NCI-H1417 (cell line): ENCODE measurements at regions not wholly inside any gene's neighbourhood (a gene's known extent, or its start where the extent isn't known, plus 50 kb on each side); places are given as distances from the start of the nearest gene placed in this dataset.
A peak's percentile ranks its signal among the peaks of the same experiment; 100 is the strongest.

ENCODE experiments used
- DNase-seq, 3 experiments: peaks; one replicate each; lab custom pipeline; 2025; lab: John Stamatoyannopoulos, UW

DNA sequence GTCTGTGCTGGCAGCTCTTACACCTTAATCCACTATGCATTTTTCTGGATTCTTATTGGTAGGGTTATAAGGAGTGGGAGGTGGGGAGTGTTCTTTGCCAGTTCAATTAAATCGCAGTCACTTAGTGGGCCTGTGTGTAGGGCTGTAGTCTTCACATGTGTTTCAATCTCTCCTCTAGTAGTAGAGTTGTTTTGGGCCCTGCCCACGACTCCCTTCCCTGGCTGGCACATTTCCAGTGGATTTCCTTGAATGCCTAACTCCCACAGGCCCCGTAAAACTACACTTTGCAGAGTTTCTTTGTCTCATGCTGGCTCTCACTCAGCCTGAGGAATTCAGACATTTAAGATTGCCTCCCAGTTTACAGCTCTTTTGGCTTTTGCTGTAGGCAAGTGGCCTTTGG is 414.0 kb upstream of the OPRM1 start:
- peak in 1 of 3 experiments; percentile 6 for DNase-seq

DNA sequence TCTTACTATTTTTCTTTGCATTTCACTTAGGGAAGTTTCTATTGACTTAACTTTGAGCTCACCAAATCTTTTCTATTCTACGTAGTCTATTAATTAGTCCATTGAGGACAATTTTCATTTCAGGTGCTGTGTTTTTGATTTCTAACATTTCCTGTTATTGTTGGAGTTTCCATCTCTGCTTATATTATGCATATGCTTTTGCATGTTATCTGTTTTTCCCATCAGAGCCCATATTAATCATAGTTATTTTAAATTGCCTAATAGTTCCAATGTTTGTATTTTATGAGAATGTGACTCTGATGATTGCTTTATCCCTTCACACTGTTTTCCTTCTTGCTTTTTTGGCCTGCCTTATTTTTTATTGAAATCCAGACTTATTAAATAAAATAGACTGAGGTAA is 414.5 kb upstream of the OPRM1 start:
- no peak for DNase-seq

DNA sequence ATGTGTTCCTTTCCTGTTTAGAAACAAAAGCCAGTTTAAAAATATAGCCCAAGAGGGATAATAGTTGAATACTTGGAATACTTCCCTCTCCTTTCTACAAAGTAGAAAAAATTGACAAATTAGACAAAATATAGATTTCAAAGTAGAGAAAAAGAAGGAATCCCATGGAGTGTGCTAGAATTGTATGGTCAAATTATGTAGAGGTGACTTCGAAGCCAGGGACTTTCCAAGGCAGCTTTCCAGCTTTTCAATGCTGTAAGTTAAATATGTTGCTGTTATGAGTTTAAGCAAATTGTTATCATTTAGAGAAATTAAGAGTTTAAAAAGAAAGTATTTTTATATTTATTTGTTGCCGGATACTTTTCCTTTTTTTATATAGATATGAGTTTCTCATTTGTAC is 415.5 kb upstream of the OPRM1 start:
- DNase-seq, result no peak

DNA sequence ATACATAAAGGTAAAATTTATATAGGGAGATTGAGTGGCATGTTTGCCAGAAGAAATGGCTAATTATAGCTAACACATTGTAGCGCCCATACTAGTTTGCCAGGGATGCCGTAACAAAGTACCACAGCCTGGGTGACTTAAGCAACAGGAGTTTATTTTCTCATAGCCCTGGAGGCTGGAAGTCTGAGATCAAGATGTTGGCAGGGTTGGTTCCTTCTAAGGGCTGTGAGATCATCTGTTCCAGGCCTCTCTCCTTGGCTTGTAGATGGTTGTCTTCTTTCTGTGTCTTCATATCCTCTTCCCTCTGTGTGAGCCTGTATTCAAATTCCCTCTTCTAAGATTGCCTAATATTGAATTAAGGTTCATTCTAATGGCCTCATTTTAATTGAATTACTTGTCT is 417.5 kb upstream of the OPRM1 start:
- no peak for DNase-seq

DNA sequence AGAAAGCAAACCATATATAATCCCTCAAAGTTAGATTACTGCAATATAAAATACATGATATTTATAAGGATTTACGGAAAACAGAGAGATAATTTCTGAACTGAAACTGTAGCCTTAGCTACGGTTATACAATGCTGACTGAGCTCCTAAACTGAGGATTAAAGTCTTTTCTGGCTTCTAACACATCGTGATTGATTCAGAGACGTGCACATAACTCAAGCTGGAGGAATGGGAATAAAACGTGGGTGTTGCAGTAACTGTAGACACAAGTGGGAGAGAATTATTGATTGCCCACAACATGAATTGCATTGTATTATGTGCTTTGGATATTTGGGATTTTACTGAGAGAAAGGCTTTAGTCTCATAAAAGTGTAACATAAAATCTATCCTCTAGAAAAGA is 418.0 kb upstream of the OPRM1 start:
- no peak for DNase-seq

DNA sequence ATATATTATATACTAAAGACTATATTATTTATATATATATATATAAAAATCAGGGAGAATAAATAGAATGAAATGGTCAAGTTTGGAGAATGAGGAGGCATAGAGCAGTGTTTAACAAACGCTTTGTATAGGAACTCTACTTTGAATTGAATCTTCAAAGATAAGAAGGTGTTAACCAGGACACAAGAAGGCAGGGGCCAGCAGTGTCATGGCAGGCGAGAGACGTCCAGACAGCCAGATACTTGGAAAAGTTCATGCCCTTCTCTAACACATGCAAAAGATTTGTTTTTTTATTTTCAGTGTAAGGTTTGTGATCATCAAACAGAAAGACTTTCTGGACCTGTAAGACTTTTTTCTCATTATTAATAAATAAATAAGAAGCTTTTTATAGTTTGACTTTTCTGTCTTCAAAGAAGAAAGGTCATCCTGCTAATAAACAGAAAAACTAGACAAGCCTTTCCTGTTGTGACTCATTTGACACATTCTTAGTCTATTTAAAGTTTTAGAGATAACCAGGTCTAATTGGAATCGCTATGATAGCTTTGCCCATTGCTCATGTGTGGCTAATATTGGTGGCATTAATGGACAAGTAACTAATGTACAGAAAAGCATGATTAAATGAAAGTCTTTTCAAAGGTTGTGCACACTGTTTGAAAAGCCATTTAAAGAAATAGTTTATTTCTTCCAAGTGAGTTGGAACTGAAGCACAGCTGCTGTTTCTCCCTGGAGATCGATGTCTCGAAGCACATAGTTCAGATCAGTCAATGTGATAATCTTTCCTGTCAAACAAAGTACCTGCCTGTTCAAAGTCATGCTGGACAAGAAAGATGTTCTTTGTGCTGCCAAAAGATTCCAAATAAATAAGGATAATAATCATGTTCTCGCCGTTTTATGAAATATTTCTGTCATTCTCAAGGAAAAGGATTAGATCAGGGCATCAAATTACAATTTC is 420.4 kb upstream of the OPRM1 start:
- no peak for DNase-seq

DNA sequence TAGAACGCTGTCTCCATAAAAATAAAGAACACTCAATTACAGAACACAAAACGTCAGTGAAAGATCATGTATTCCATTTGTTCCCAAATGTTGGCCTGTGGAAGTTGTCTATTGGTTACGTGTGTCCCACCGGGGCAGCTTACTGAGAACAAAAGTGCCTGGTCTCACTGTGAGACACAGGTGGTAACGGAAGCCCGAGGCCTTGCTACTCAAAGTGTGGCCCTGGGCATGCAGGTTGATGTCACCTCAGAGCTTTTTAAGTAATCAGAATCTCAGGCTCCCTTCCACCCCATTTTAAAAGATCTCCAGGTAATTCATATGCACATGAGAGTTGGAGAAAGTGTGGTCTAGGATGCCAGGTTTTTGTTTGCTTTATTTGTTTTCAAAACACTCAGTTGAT is 422.5 kb upstream of the OPRM1 start:
- DNase-seq, result peak in 1 of 3 experiments; percentile 40

DNA sequence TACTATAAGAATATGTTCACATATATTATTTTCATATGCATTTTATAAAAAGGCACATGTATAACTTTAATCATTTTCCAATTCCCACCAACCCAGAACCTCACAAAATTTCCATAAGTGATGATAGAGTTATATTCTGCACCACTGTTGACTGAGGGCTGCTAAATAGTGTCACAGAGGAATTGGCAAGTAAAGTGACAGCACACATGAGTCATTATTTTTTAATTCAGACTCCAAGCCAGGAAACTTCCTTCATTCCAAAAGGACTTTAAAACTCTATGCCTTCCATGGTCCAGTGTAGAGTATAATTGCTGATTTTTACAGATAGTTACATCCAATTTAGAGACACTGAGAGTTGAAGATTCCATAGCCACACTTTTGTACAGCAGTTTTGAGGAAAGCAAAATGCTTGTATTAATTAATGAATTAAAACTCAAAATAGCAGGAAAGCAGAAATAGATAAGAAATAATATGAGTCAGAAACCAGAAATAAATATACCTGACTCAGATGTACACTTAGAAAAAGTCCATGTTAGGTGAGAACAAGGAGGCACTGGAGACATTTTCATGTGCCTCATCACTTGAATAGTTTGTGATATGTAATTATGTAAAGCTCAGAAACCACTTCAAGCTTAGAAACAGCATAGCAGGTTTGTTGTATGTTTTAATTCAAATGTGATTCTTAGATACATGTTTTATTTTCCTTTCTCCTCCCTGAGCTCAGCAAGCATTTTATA is 425.2 kb upstream of the OPRM1 start:
- DNase-seq, result peak in 1 of 3 experiments; percentile 43

DNA sequence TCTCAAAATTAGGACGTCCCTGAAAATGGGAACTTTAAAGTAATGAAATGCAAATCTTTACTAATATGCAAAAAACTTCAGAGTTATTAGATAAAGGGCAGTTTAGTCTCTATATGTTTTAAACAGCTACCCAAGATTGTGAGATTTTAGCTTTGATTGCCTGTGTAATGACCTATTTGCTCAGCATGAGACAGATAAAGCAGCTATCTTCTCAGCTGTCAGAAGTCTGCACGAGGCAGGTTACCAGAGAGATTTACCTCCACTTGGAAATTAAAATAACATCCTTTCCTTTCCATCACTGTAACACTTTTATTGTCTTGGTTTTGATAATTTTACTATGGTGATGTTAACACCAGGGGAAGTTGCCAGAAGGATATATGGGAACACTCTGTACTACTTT is 436.6 kb upstream of the OPRM1 start:
- peak in 1 of 3 experiments; percentile 31 for DNase-seq

DNA sequence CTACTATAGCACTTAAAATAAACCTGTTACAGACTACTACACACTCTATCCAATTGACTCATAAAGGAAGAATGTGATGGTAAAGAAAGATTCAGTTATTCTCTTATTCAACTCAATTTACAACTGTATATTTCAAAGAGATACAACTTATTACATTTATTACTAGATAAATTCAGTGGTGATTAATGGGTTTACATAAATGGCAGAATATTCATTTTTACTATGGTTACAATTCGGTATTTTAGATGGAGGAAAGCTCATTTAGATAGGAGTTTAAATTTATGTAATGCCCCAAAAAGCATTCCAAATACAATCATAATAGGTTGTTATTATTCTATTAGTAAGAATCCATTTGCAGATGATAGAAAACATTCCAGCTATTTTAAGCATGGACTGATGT is 439.1 kb upstream of the OPRM1 start:
- DNase-seq, result no peak

DNA sequence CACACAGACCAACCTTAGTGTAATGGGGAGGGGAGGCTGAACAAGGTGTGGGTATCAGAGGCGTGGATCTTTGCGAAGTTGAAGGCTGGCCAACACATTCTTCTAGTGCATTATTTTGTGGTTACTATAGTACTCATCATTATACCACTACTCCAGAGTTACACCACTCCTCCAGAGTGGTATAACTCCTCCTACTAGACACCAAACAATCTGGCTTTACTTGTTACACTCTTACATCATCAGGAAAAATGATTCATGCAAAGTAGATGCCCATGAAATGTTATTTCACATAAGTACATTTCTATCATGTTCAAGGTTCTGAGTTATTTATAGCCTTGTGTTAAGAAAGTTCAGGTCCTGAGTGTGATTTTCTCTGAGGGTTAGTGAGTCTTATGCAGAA is 443.1 kb upstream of the OPRM1 start:
- DNase-seq, result no peak

DNA sequence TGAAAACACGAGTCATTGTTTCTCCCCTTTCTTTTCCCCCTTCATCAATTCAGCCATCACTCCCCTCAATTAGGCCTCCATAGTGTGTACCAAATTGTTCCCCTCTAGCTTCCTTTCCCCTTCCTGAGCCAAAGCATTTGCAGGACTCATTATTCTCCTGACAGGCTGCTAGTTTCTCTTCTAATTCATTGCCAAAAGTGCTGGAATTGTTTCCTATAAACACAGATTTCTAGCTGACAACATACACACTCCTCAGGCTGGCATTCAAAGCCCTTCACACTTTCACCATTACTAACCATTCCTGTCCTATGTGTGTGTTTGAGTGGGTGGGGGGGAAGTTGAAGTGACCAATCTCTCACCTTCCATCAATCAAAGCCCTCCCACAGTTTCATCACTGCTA is 444.2 kb upstream of the OPRM1 start:
- DNase-seq, result no peak

DNA sequence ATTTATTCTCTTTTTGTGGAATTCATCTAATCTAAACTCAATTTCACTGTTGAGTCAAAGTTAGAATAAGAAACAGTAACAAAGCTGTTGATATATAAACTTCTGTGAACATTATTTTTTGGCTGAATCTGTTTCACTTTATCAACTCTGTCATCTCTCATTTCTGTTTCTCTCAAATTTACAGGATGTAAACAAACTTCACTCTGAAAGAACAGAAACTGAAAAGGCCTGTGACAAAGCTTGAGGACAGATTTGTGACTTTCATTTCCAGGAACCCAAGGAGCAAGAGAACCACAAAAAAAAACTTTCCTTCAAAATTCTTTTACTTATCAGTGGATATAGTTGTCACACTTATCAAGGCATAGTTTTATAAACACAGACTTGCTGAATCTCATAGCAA is 447.9 kb upstream of the OPRM1 start:
- no peak for DNase-seq

DNA sequence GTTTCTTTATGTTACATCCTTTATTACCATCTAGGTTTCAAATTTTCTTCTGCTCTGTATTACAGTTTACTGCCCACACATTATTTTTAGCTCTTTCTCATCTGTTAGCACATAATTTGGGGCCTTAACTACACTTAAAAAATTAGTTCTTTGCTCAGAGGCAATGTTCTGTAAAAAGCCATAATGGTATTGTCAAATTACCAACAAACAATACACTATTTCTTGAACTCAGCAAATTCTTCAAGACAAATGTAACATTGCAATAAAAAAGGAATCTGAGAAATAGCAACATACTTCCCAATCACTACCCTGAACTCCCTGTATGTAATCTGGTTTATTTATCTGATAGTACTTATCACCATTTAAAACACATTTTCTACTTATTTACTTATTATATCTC is 448.6 kb upstream of the OPRM1 start:
- DNase-seq, result no peak

DNA sequence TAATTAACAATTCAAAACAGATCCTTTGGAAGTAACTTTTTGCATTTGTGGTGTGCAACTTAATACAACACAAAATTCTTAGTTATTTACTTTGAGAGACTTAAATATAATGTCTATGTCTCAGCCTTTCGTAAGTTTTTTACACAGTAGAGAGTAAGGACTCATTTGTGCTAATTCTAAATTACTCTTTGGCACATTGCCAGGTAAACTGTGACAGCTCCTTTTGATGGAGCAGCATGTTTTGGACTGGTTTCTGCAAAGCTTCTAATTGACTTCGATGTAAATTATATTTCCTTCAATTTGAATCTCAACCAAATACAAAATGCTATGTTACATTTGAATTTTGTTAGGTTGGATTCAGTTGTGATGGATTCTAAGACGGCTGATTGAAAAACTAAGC is 450.7 kb upstream of the OPRM1 start:
- peak in 2 of 3 experiments; percentile 5 to 64 for DNase-seq

DNA sequence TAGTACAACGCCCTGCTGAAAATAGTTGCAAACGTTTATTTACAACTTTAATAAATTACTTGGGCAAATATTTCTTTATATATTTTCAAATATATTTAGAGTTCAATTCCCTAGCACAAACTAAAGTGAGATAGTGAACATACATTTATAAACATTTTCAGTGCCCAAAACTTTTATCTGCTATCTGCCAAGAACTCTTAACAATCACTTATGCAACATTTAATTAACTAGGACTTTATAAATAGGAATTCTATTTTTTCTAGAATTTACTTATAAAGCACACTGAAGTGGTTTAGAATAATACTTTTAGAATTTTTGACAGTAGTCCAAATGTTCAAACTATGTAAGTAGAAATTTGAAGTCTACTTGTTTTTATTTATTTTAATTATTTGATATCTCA is 452.6 kb upstream of the RGS17 start:
- DNase-seq, result no peak

DNA sequence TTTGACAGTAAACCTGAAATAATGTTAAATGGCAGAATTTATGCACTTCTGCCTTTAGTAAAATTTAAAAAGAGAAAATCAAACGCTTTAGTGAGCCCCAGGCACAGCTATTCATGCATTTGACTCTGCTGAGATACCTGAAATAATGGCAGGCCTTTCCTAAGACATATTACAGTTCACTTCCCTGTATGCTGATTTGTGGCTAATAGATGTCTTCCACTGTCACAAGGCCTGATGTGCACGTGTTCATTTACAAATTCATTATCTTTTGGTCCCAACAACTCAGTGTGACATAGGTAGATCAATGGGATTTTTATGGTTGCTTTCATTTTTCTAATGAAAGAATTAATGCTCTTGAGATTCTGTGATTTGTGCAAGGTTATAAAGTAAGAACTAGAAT is 449.7 kb upstream of the RGS17 start:
- no peak for DNase-seq

DNA sequence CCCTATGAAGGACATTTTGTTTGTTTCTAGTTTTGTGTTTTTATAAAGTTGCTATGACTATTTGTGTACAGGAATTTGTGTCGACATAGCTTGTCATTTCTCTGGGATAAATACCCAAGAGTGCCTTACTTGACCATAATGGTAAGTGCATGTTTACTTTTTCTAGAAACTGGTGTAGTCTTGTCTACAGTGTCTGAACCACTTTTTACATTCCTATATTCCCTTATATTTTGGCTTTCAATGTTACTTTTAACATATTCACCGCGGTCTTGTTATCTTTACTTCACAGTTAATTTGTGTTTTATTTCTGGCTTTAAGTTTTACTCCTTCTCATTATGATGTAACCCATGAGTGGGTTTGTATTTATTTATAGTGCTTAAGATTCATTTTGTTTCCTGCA is 444.4 kb upstream of the RGS17 start:
- DNase-seq, result no peak

DNA sequence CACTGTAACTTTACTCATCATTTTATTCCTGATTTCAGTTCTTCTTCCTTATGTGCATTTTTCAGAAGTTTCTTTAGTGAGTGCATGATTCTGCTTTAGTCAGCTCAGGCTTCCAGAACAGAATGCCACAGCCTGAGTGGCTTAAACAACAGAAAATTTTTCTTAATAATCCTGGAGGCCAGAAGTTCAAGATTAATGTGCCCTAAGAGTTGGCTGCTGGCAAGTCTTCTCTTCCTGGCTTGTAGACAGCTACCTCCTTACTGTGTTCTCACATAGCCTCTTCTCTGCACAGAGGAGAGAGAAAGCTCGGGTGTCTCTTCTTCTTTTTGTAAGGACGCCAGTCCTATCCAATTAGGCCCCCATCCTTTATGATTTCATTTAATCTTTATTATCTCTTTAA is 443.1 kb upstream of the RGS17 start:
- DNase-seq, result no peak

DNA sequence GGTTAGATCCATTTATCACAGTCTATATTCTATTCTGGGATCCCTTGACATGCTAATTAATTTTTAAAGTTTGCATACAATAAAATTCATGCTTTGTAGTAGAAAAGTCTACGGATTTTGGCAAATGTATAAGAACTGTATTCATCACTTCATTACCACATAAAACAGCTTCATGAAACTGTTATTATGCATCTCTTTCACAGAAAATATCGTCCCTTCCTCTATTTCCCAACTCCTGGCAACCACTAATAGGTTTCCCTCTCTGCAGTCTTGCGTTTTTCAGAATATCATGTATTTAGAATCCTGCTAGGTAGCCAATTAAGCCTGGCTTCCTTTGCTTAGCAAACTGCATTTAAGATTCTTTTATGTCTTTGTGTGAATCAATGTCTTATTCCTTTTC is 441.3 kb upstream of the RGS17 start:
- DNase-seq, result no peak

DNA sequence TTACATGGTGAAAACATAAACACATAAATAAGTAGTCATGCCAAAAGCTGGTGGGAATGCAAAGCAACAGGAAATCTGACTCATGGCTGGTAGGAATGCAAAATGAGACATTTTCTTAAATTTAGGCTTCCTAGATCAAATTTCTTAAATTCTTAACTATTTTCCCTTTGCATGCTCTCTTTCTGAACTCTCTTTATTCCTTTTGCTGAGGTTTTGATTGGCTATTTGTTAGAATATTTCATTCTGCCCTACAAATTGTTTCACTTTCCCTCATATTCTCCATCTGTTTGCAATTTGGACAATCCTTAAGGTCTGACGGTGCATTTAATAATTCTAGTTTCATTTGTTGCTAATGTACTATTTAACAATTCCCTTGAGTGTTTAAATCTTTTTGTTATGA is 437.5 kb upstream of the RGS17 start:
- DNase-seq, result no peak

DNA sequence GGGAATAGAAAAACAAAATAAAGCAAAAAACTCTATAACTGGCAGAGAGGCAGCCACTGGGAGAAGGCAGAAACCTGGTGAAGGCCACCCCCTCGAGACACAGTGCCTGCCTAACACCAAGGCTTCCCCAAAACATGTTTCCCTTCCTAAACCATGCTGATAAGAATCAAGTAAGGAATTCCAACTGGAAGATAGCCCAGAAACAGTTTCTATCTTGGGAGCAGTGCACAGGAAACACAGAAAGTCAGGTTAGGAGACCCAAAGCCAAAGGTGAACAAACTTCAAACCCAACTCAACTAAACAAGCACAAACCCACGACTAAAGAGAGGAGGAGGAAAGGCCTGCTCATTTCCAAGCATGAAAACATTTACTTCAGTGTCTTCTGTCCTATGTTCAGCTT is 433.7 kb upstream of the RGS17 start:
- no peak for DNase-seq

DNA sequence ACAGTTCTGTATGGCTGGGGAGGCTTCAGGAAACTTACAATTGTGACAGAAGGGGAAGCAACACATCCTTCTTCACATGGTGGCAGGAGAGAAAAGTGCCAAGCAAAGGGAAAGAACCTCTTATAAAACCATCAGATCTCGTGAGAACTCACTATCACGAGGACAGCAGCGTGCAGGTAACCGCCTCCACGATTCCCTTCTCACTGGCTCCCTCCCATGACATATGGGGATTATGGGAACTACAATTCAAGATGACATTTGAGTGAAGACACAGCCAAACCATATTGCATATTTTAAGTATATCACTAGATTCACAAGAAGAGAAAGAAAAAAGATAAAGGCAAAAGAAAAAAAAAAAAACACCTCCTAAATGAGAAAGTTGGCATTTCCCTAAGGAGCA is 431.9 kb upstream of the RGS17 start:
- no peak for DNase-seq
